HepG2 (cell line): ENCODE measurements at regions not wholly inside any gene's neighbourhood (a gene's known extent, or its start where the extent isn't known, plus 50 kb on each side); places are given as distances from the start of the nearest gene placed in this dataset.

Source experiments
- ATAC-seq: fragments of 200-7000 bp; cut with Tn5 transposase; 3 replicates; pipeline ENCODE4 v1.9.1; 2020; ENCODE audit warnings: mild to moderate bottlenecking, moderate library complexity
- BruUV-seq: library from RNA; stranded (reverse); fragments of 400-500 nt; replicated peaks from 2 replicates; lab custom pipeline; 2021; lab: Mats Ljungman, UMichigan
- CTCF ChIA-PET: fragments of 300-600 bp; formaldehyde crosslinking; extraction: SDS; loops from one replicate; lab custom pipeline; 2021; ENCODE audit warnings: low total read pairs, inconsistent platforms, low intra/inter-chr PET ratio; lab: Yijun Ruan, JAX
- POLR2A ChIA-PET: fragments of 350-600 bp; sonication (Branson Sonifier 250); formaldehyde crosslinking; loops from one replicate; lab custom pipeline; 2020; ENCODE audit warnings: antibody characterized with exemption, inconsistent platforms; lab: Yijun Ruan, JAX
- DNase-seq: peaks from one replicate; pipeline ENCODE4 v3.0.0-alpha.2; 2015; ENCODE audit warnings: low spot score
- FAIRE-seq: peaks from 3 replicates; lab custom pipeline; 2011; peaks lifted over from hg19 to GRCh38; lab: Jason Lieb, UNC
- H2AFZ ChIP-seq: one replicate; pipeline ENCODE4 v1.6.1; 2011; ENCODE audit warnings: low read length, inconsistent platforms
- H3K27ac ChIP-seq: fragments of 300-600 bp; 3 replicates; pipeline ENCODE4 v1.8.0; 2011; ENCODE audit warnings: mixed run types, mild to moderate bottlenecking, mixed read lengths, low read length, inconsistent platforms; ENCODE audit not compliant: insufficient read depth; ENCODE audit errors: extremely low read length
- H3K27me3 ChIP-seq, 2 experiments: fragments of 200-600 bp in 1 of 2; 2 replicates in 1 of 2; 3 replicates in 1 of 2; pipeline versions ENCODE4 v1.6.0 to v1.8.0; 2011; ENCODE audit warnings: low read length in 2 of 2, mild to moderate bottlenecking in 2 of 2, moderate library complexity in 2 of 2, inconsistent platforms in 1 of 2; ENCODE audit not compliant: insufficient read depth in 2 of 2, control insufficient read depth in 1 of 2
- H3K36me3 ChIP-seq, 2 experiments: fragments of 200-600 bp in 1 of 2; replicated peaks in 1 of 2; 2 replicates in 1 of 2; 3 replicates in 1 of 2; pipeline versions ENCODE4 v1.5.1 to v1.8.0; 2011; ENCODE audit warnings: low read length in 2 of 2, inconsistent platforms in 1 of 2; ENCODE audit not compliant: insufficient read depth in 2 of 2, control insufficient read depth in 1 of 2
- H3K4me1 ChIP-seq: 2 replicates; pipeline ENCODE4 v1.5.1; 2012; ENCODE audit warnings: low read length, inconsistent platforms; ENCODE audit not compliant: insufficient read depth
- H3K4me2 ChIP-seq: 2 replicates; pipeline ENCODE4 v1.6.0; 2011; ENCODE audit warnings: low read depth, low read length, inconsistent platforms
- H3K4me3 ChIP-seq, 3 experiments: fragments of 200-600 bp in 1 of 3; sonication (generic), shearing (Covaris generic) in 1 of 3; replicated peaks in 1 of 3; 2 replicates each; pipeline ENCODE4 v1.5.1; 2011 to 2016; ENCODE audit warnings: low read length in 3 of 3, inconsistent platforms in 2 of 3, low read depth in 2 of 3, mild to moderate bottlenecking in 2 of 3, control low read depth in 1 of 3, mixed read lengths in 1 of 3; ENCODE audit not compliant: insufficient read depth in 1 of 3
- H3K79me2 ChIP-seq: one replicate; pipeline ENCODE4 v1.6.1; 2011; ENCODE audit warnings: low read length, inconsistent platforms; ENCODE audit not compliant: insufficient read depth
- H3K9ac ChIP-seq: 2 replicates; pipeline ENCODE4 v1.6.0; 2011; ENCODE audit warnings: mild to moderate bottlenecking, low read depth, low read length, inconsistent platforms; ENCODE audit not compliant: insufficient read depth
- H3K9me3 ChIP-seq: 2 replicates; pipeline ENCODE4 v1.5.1; 2012; ENCODE audit warnings: mild to moderate bottlenecking, low read length
- H4K20me1 ChIP-seq: 2 replicates; pipeline ENCODE4 v1.6.0; 2011; ENCODE audit warnings: inconsistent platforms, mild to moderate bottlenecking, low read length, moderate library complexity; ENCODE audit not compliant: insufficient read depth
- CBX1 ChIP-seq: IDR thresholded peaks from one replicate; pipeline ENCODE4 v1.6.1; 2016; ENCODE audit warnings: antibody characterized with exemption, low read depth
- MTA3 ChIP-seq: sonication (generic); formaldehyde crosslinking; IDR thresholded peaks from 2 replicates; pipeline ENCODE4 v1.4.0; 2020; ENCODE audit warnings: missing genetic modification reagents
- PAF1 ChIP-seq: IDR thresholded peaks from 2 replicates; pipeline ENCODE4 v1.6.1; 2016; ENCODE audit warnings: missing genetic modification reagents, missing compliant biosample characterization
- RERE ChIP-seq: IDR thresholded peaks from 2 replicates; pipeline ENCODE4 v1.6.1; 2016; ENCODE audit warnings: low read depth, missing genetic modification reagents, missing compliant biosample characterization
- SOX5 ChIP-seq: IDR thresholded peaks from 2 replicates; pipeline ENCODE4 v1.6.1; 2016; ENCODE audit warnings: borderline replicate concordance
- SP140L ChIP-seq: sonication (generic); formaldehyde crosslinking; IDR thresholded peaks from 2 replicates; pipeline ENCODE4 v1.4.0; 2020; ENCODE audit warnings: missing genetic modification reagents, borderline replicate concordance
- ZBTB7A ChIP-seq: sonication (generic); formaldehyde crosslinking; IDR thresholded peaks from 2 replicates; pipeline ENCODE4 v1.8.0; 2022; ENCODE audit warnings: mild to moderate bottlenecking, missing genetic modification reagents
- ZNF138 ChIP-seq: sonication (generic); formaldehyde crosslinking; IDR thresholded peaks from 2 replicates; pipeline ENCODE4 v1.5.0; 2020; ENCODE audit warnings: mild to moderate bottlenecking, low read depth, missing genetic modification reagents
- WGBS: methylation state at CpG from one replicate; pipeline ENCODE4 v1.1.6; 2017; ENCODE audit warnings: low lambda C conversion rate; 5-methylcytosine and 5-hydroxymethylcytosine counted together
- in situ Hi-C: cut with HindIII; loops from 2 replicates; pipeline ENCODE4 v1.10.0; 2017; ENCODE audit warnings: low pct_unique_long_range_greater_than_20kb; ENCODE audit not compliant: extremely low pct_ligation_motif_present
- intact Hi-C: fragments of 100-400 bp; cut with micrococcal nuclease; formaldehyde crosslinking; loops from one replicate; pipeline ENCODE4 v1.10.0; 2022; ENCODE audit not compliant: unreplicated experiment

- ATAC-seq = no peak
- no peak for DNase-seq
- no peaks in the 10 kb centered on the region for H3K36me3 ChIP-seq
- H3K79me2 ChIP-seq = no peaks in the 10 kb centered on the region
- in situ Hi-C loops = no loop called here
- H3K9ac ChIP-seq = no peak overlapping the region
- BruUV-seq = no TSS peak
- H3K4me1 ChIP-seq = peaks cover 2% of the 10 kb centered on the region; the same call in 1 of the 2 replicates
- ChIA-PET POLR2A (no interaction called here), CTCF (no interaction called here)
- no peak overlapping the region for H3K4me2 ChIP-seq
- H3K27me3 ChIP-seq = peaks cover 0 to 36% of the 10 kb centered on the region in 2 experiments
- no peak for TF ChIP-seq MTA3 (CRISPR knock-in tag)
- no peak for TF ChIP-seq ZBTB7A
- no peak for TF ChIP-seq RERE (CRISPR knock-in tag)
- no peak for TF ChIP-seq CBX1
- TF ChIP-seq PAF1 = no peak
- TF ChIP-seq SP140L (CRISPR knock-in tag) = no peak
- no peak for TF ChIP-seq SOX5 (CRISPR knock-in tag)
- no peak for TF ChIP-seq ZNF138 (CRISPR knock-in tag)
- TF ChIP-seq, all 625 proteins: peak for 0
- Histone ChIP-seq H3K4me3 (no peak overlapping the region), H3K27ac (no peak overlapping the region), H2AFZ (no peak overlapping the region), H4K20me1 (no peaks in the 10 kb centered on the region), H3K9me3 (no peaks in the 10 kb centered on the region)
- whole genome bisulfite sequencing = 38% methylated on average over 33 of the region's 41 CpGs
- no peak for FAIRE-seq
- intact Hi-C loops = no loop called here
These were observed 56.9 kb upstream of the TMEM33 start for GRCh38 chr4:41878170-41878969.
